ENCODE measurements at regions not wholly inside any gene's neighbourhood (a gene's known extent, or its start where the extent isn't known, plus 50 kb on each side); places are given as distances from the start of the nearest gene placed in this dataset.

DNA sequence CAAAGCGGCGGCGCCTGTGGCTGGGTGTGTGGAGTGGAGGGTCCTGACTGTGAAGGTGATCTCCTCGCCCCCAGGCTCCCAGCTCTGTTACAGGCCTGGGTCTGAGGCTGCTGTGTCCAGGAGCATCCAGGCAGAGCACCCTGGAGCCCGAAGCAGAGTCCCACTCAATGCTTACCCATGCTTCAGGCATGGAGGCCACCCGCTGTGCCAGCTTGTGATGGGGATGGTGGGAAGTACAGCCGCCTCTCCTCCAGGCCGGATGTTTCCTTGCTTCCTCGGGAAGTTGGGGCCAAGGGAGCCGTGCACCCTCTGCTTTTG lies 255.9 kb upstream of the IRX1 start:
- intact Hi-C loops (cut with DNase I), result no loop called here
- TF ChIP-seq POLR2A (IDR thresholded peaks at IDR 0.05) (no peak), POLR2AphosphoS5 (IDR thresholded peaks at IDR 0.05) (no peak)
- TF ChIP-seq, protein P1, sequence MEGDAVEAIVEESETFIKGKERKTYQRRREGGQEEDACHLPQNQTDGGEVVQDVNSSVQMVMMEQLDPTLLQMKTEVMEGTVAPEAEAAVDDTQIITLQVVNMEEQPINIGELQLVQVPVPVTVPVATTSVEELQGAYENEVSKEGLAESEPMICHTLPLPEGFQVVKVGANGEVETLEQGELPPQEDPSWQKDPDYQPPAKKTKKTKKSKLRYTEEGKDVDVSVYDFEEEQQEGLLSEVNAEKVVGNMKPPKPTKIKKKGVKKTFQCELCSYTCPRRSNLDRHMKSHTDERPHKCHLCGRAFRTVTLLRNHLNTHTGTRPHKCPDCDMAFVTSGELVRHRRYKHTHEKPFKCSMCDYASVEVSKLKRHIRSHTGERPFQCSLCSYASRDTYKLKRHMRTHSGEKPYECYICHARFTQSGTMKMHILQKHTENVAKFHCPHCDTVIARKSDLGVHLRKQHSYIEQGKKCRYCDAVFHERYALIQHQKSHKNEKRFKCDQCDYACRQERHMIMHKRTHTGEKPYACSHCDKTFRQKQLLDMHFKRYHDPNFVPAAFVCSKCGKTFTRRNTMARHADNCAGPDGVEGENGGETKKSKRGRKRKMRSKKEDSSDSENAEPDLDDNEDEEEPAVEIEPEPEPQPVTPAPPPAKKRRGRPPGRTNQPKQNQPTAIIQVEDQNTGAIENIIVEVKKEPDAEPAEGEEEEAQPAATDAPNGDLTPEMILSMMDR (IDR thresholded peaks at IDR 0.05), result no peak
- Histone ChIP-seq H3K4me3 (no peak overlapping the region), H3K4me1 (replicated peaks) (no peaks in the 10 kb centered on the region), H3K27ac (no peak overlapping the region), H3K36me3 (no peaks in the 10 kb centered on the region), H3K9me3 (no peaks in the 10 kb centered on the region), H3K27me3 (replicated peaks; ENCODE audit: insufficient read depth) (no peaks in the 10 kb centered on the region)
- no peak for DNase-seq (ENCODE audit: low spot score)
- WGBS, result 94% methylated on average over 10 of the region's 10 CpGs

DNA sequence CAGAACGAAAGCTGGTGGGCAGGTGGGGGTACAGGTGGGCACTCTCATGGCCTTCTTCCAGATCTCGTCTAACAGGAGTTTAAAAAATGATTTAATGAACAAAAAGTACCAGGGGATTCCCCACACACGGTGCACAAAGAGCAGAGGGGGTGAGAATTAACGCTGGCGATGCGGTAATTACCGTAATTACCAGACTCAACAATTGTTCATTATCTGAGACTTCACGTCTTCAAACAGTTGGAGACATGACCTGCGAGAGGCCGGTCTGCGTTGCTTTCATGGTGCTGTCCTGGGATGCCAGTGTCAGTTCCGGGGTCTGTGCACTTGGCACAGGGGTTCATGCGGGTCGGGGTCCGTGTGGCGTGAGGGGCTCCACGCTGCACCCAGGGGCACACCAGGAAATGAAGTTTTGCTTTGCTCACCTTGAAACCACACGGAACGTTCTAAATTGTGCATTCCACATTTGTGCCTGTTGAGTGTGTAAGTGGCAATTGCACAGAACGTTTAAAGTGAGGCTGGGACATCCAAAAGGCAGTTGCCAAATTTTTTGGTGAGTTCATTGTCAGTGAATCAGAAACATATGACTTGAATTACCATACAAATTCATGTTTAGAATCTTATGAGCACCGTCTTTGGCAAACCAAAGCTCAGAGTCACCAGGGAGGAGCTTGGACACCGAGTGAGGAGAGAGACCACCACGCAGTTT lies 256.4 kb upstream of the IRX1 start:
- Histone ChIP-seq H3K36me3 (no peaks in the 10 kb centered on the region), H3K4me3 (no peak overlapping the region), H3K27me3 (replicated peaks; ENCODE audit: insufficient read depth) (no peaks in the 10 kb centered on the region), H3K27ac (no peak overlapping the region), H3K9me3 (no peaks in the 10 kb centered on the region), H3K4me1 (replicated peaks) (no peaks in the 10 kb centered on the region)
- intact Hi-C loops (cut with DNase I), result no loop called here
- WGBS, result 83% methylated on average over 23 of the region's 23 CpGs
- TF ChIP-seq POLR2A (IDR thresholded peaks at IDR 0.05), result no peak
- TF ChIP-seq POLR2AphosphoS5 (IDR thresholded peaks at IDR 0.05), result no peak
- TF ChIP-seq, protein P1 (IDR thresholded peaks at IDR 0.05), result no peak
- no peak for DNase-seq (ENCODE audit: low spot score)

DNA sequence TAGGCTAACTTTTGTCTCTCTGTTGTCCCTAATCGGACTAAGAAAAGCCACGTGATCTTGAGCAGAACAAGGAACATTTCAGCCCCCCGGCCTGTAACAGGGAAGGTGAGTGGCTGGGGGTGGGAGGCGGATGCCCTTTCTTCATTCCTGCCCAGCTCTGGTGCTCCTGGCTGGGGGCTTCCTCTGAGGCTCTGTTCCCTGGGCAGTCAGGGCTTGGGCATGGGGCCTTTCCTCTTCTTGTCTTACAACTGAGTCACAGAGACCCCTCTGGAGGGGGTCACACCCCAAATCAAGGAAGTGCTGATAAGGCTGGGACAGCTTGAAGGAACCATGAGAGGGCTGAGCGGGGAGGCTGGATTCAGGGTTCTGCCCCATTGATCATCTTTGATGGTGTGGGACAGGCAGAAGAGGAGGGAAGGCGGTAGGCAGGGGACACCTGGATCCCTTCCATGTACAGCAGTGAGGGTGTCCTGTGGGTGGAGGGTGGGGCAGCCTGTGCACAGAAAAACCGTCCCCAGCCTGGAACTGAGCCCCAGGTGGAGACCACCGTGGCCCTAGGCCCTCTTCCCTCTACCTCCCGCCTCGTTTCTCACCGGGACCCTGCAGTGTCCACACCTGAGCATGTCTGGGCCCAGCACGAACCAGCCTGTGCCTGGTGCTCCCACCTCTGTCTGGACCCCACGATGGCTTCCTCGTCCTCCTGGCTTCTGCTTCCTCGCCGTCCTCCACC lies 257.7 kb upstream of the IRX1 start:
- TF ChIP-seq POLR2AphosphoS5 (IDR thresholded peaks at IDR 0.05), result no peak
- TF ChIP-seq, protein P1 (IDR thresholded peaks at IDR 0.05), result no peak
- no peak for TF ChIP-seq POLR2A (IDR thresholded peaks at IDR 0.05)
- H3K4me1 ChIP-seq (replicated peaks), result no peaks in the 10 kb centered on the region
- no peak overlapping the region for H3K27ac ChIP-seq
- no peaks in the 10 kb centered on the region for H3K9me3 ChIP-seq
- H3K4me3 ChIP-seq, result no peak overlapping the region
- no peak for DNase-seq (ENCODE audit: low spot score)
- 91% methylated on average over 16 of the region's 16 CpGs for whole genome bisulfite sequencing
- no peaks in the 10 kb centered on the region for H3K36me3 ChIP-seq
- no peaks in the 10 kb centered on the region for H3K27me3 ChIP-seq (replicated peaks; ENCODE audit: insufficient read depth)
- intact Hi-C loops (cut with DNase I), result no loop called here

- H3K27ac ChIP-seq, result no peak overlapping the region
- no peaks in the 10 kb centered on the region for H3K27me3 ChIP-seq (replicated peaks; ENCODE audit: insufficient read depth)
- no peaks in the 10 kb centered on the region for H3K4me1 ChIP-seq (replicated peaks)
- WGBS, result 83% methylated on average over 11 of the region's 11 CpGs
- intact Hi-C loops (cut with DNase I), result no loop called here
- H3K9me3 ChIP-seq, result no peaks in the 10 kb centered on the region
- TF ChIP-seq POLR2AphosphoS5 (IDR thresholded peaks at IDR 0.05) (no peak), POLR2A (IDR thresholded peaks at IDR 0.05) (no peak)
- TF ChIP-seq, protein P1 (IDR thresholded peaks at IDR 0.05), result no peak
- H3K36me3 ChIP-seq, result no peaks in the 10 kb centered on the region
- H3K4me3 ChIP-seq, result no peak overlapping the region
- no peak for DNase-seq (ENCODE audit: low spot score)
Measured at GRCh38 chr5:3336666-3337065, 259.0 kb upstream of the IRX1 start.

GRCh38 chr5:3335301-3335700 lies 260.3 kb upstream of the IRX1 start:
- DNase-seq (ENCODE audit: low spot score), result no peak
- H3K4me3 ChIP-seq, result no peak overlapping the region
- no peaks in the 10 kb centered on the region for H3K9me3 ChIP-seq
- WGBS, result 73% methylated on average over 12 of the region's 12 CpGs
- H3K4me1 ChIP-seq (replicated peaks), result no peaks in the 10 kb centered on the region
- intact Hi-C loops (cut with DNase I), result no loop called here
- H3K36me3 ChIP-seq, result no peaks in the 10 kb centered on the region
- no peak overlapping the region for H3K27ac ChIP-seq
- H3K27me3 ChIP-seq (replicated peaks; ENCODE audit: insufficient read depth), result no peaks in the 10 kb centered on the region
- TF ChIP-seq, protein P1 (IDR thresholded peaks at IDR 0.05), result no peak
- no peak for TF ChIP-seq POLR2A (IDR thresholded peaks at IDR 0.05)
- no peak for TF ChIP-seq POLR2AphosphoS5 (IDR thresholded peaks at IDR 0.05)
